ENCODE measurements at regions not wholly inside any gene's neighbourhood (a gene's known extent, or its start where the extent isn't known, plus 50 kb on each side); places are given as distances from the start of the nearest gene placed in this dataset.

DNA sequence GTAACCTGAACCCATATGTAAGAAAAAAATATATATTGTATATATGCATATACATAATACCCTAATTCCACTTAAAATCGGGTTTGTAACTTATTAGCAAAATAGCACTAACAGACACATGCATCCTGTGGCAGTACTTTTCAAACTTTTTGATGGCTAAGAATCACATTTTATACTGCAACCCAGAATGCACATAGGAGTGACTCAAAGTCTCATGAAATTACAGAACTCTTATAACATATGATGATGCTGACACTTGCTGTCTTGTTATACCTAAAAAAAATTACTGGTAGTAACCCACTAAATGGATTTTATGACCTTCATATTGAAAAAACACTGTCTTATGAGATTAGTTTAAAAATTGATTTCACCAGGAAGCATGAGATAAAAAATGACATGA is 152.4 kb upstream of the FRMD4B start:
- Histone ChIP-seq H3K9ac (ENCODE audit: insufficient read depth, low read length, poor library complexity, severe bottlenecking) (no peak overlapping the region), H3K9me3 (replicated peaks in 1 of 2; ENCODE audit: control insufficient read depth in 1 of 2, insufficient read depth in 1 of 2, low read length in 2 of 2) (no peaks in the 10 kb centered on the region), H3K4me2 (replicated peaks; ENCODE audit: extremely low read depth, low read length, poor library complexity, severe bottlenecking) (no peak overlapping the region), H3K27ac (ENCODE audit: low read depth in 1 of 2, low read length in 2 of 2) (no peak overlapping the region), H3K4me1 (ENCODE audit: control insufficient read depth in 1 of 2, insufficient read depth in 2 of 2, low read length in 2 of 2) (peaks cover 16 to 23% of the 10 kb centered on the region in 2 donors), H4K20me1 (ENCODE audit: insufficient read depth, low read length) (peaks cover 12% of the 10 kb centered on the region), H3K79me2 (ENCODE audit: insufficient read depth, low read length) (peaks cover 25% of the 10 kb centered on the region), H3K36me3 (replicated peaks in 1 of 2; ENCODE audit: control insufficient read depth in 1 of 2, insufficient read depth in 2 of 2, low read length in 2 of 2) (peaks cover 0 to 5% of the 10 kb centered on the region in 2 donors), H3K4me3 (replicated peaks in 1 of 3; ENCODE audit: low read depth in 2 of 3, low read length in 3 of 3) (no peak overlapping the region), H3K27me3 (ENCODE audit: control insufficient read depth in 2 of 2, insufficient read depth in 2 of 2, low read length in 2 of 2) (no peaks in the 10 kb centered on the region), H2AFZ (ENCODE audit: insufficient read depth, low read depth, low read length, poor library complexity, severe bottlenecking) (no peak overlapping the region)
- TF ChIP-seq, protein P1, sequence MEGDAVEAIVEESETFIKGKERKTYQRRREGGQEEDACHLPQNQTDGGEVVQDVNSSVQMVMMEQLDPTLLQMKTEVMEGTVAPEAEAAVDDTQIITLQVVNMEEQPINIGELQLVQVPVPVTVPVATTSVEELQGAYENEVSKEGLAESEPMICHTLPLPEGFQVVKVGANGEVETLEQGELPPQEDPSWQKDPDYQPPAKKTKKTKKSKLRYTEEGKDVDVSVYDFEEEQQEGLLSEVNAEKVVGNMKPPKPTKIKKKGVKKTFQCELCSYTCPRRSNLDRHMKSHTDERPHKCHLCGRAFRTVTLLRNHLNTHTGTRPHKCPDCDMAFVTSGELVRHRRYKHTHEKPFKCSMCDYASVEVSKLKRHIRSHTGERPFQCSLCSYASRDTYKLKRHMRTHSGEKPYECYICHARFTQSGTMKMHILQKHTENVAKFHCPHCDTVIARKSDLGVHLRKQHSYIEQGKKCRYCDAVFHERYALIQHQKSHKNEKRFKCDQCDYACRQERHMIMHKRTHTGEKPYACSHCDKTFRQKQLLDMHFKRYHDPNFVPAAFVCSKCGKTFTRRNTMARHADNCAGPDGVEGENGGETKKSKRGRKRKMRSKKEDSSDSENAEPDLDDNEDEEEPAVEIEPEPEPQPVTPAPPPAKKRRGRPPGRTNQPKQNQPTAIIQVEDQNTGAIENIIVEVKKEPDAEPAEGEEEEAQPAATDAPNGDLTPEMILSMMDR (IDR thresholded peaks at IDR 0.05): no peak
- Mint-ChIP-seq H3K9me3 (peaks cover 0 to 1% (median 0%) of the 10 kb centered on the region in 7 donors), H3K4me1 (peaks cover 30% of the 10 kb centered on the region), H3K27me3 (ENCODE audit: low read depth in 3 of 3) (peaks cover 7 to 9% (median 7%) of the 10 kb centered on the region in 3 donors), H3K4me3 (no peak overlapping the region), H3K36me3 (peaks cover 3 to 13% of the 10 kb centered on the region in 2 donors), H3K27ac (no peak overlapping the region)
- intact Hi-C loops (cut with micrococcal nuclease): no loop called here
- no CpG with 5 or more reads among the region's 1 CpG for WGBS (ENCODE audit: insufficient coverage)
- DNase-seq: no peak

DNA sequence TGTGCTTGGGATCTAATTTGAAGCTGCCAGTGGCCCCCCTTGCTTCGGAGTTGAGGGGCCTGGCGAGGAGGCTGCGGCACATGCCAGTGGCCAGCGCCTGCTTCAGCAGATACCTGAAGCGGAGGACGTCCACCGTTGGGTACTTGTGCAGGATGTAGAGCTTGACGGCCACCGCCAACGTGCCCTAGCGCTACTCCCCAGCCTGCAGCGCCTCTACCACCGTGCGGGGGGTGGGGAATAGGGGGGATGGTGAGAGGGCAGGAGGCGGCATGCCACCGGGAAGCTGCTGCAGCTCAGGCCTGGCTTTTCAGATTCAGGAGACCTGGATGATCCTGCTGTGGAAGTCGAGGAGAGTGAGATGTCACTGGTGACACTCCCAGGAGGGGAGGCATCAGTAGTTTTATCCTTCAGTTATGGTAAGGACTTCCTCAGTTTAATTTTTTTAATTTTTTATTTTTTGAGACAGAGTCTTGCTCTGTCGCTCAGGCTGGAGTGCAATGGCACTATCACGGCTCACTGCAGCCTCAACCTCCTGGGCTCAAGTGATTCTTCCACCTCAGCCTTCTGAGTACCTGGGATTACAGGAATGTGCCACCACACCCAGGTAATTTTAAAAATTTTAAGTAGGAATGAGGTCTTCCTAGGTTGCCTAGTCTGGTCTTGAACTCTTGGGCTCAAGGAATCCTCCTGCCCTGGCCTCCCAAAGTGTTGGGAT is 150.6 kb upstream of the FRMD4B start:
- Histone ChIP-seq H3K4me3 (replicated peaks in 1 of 3; ENCODE audit: low read depth in 2 of 3, low read length in 3 of 3) (no peak overlapping the region), H3K9me3 (replicated peaks in 1 of 2; ENCODE audit: control insufficient read depth in 1 of 2, insufficient read depth in 1 of 2, low read length in 2 of 2) (no peaks in the 10 kb centered on the region), H4K20me1 (ENCODE audit: insufficient read depth, low read length) (peaks cover 13% of the 10 kb centered on the region), H2AFZ (ENCODE audit: insufficient read depth, low read depth, low read length, poor library complexity, severe bottlenecking) (no peak overlapping the region), H3K27me3 (ENCODE audit: control insufficient read depth in 2 of 2, insufficient read depth in 2 of 2, low read length in 2 of 2) (no peaks in the 10 kb centered on the region), H3K27ac (ENCODE audit: low read depth in 1 of 2, low read length in 2 of 2) (no peak overlapping the region), H3K4me1 (ENCODE audit: control insufficient read depth in 1 of 2, insufficient read depth in 2 of 2, low read length in 2 of 2) (peaks cover 9 to 10% of the 10 kb centered on the region in 2 donors), H3K9ac (ENCODE audit: insufficient read depth, low read length, poor library complexity, severe bottlenecking) (no peak overlapping the region), H3K36me3 (replicated peaks in 1 of 2; ENCODE audit: control insufficient read depth in 1 of 2, insufficient read depth in 2 of 2, low read length in 2 of 2) (peaks cover 0 to 5% of the 10 kb centered on the region in 2 donors), H3K4me2 (replicated peaks; ENCODE audit: extremely low read depth, low read length, poor library complexity, severe bottlenecking) (no peak overlapping the region), H3K79me2 (ENCODE audit: insufficient read depth, low read length) (peaks cover 32% of the 10 kb centered on the region)
- TF ChIP-seq, protein P1 (IDR thresholded peaks at IDR 0.05): no peak
- Mint-ChIP-seq H3K9me3 (peaks cover 0 to 1% (median 0%) of the 10 kb centered on the region in 7 donors), H3K4me1 (peaks cover 20% of the 10 kb centered on the region), H3K27ac (no peak overlapping the region), H3K4me3 (no peak overlapping the region), H3K36me3 (peaks cover 3 to 13% of the 10 kb centered on the region in 2 donors), H3K27me3 (ENCODE audit: low read depth in 3 of 3) (peaks cover 3 to 7% (median 5%) of the 10 kb centered on the region in 3 donors)
- 87% methylated on average over 19 of the region's 19 CpGs for WGBS (ENCODE audit: insufficient coverage)
- intact Hi-C loops (cut with micrococcal nuclease): no loop called here
- no peak for DNase-seq

All from CD14-positive monocyte (primary cell).